Trophoblast cell (in vitro differentiated cells and primary cell): ENCODE measurements at regions not wholly inside any gene's neighbourhood (a gene's known extent, or its start where the extent isn't known, plus 50 kb on each side); places are given as distances from the start of the nearest gene placed in this dataset.
"Not testable (repeated sequence)": the region's sequence is repeated elsewhere in the genome, so short reads cannot be mapped to it uniquely, and the experiment has no call there.

Source experiments
- DNase-seq, 2 donors: peaks; one replicate each; pipeline ENCODE4 v3.0.0-alpha.2; 2016
- H2AFZ ChIP-seq: 2 replicates; pipeline ENCODE4 v1.6.1; 2013; ENCODE audit warnings: low read length, moderate library complexity, mild to moderate bottlenecking; ENCODE audit not compliant: insufficient read depth, poor library complexity
- H2AK5ac ChIP-seq: 2 replicates; pipeline ENCODE4 v1.6.1; 2013; ENCODE audit warnings: mild to moderate bottlenecking, low read length
- H2BK120ac ChIP-seq: 2 replicates; pipeline ENCODE4 v1.6.1; 2013; ENCODE audit warnings: low read length, mild to moderate bottlenecking, moderate library complexity; ENCODE audit not compliant: insufficient read depth, poor library complexity
- H2BK12ac ChIP-seq: 2 replicates; pipeline ENCODE4 v1.6.1; 2013; ENCODE audit warnings: mild to moderate bottlenecking, low read length, moderate library complexity
- H2BK5ac ChIP-seq: 2 replicates; pipeline ENCODE4 v1.6.1; 2013; ENCODE audit warnings: low read length, low read depth, moderate library complexity, mild to moderate bottlenecking; ENCODE audit not compliant: poor library complexity
- H3K14ac ChIP-seq: 2 replicates; pipeline ENCODE4 v1.6.1; 2013; ENCODE audit warnings: mild to moderate bottlenecking, low read length
- H3K18ac ChIP-seq: 2 replicates; pipeline ENCODE4 v1.6.1; 2013; ENCODE audit warnings: mild to moderate bottlenecking, low read length
- H3K23ac ChIP-seq: 2 replicates; pipeline ENCODE4 v1.6.1; 2013; ENCODE audit warnings: low read length
- H3K27ac ChIP-seq: 2 replicates; pipeline ENCODE4 v1.5.1; 2013; ENCODE audit warnings: low read depth, mild to moderate bottlenecking, inconsistent platforms, low read length, moderate library complexity
- H3K27me3 ChIP-seq: 2 replicates; pipeline ENCODE4 v1.6.1; 2013; ENCODE audit warnings: inconsistent platforms, mild to moderate bottlenecking, low read length, moderate library complexity; ENCODE audit not compliant: insufficient read depth
- H3K36me3 ChIP-seq, 2 experiments: 1 replicate in 1 of 2; 2 replicates in 1 of 2; pipeline ENCODE4 v1.6.1; 2013; ENCODE audit warnings: low read length in 2 of 2, mild to moderate bottlenecking in 2 of 2, moderate library complexity in 1 of 2; ENCODE audit not compliant: insufficient read depth in 2 of 2, control insufficient read depth in 1 of 2
- H3K4ac ChIP-seq: 2 replicates; pipeline ENCODE4 v1.6.1; 2013; ENCODE audit warnings: low read depth, mild to moderate bottlenecking, low read length, moderate library complexity
- H3K4me1 ChIP-seq, 2 experiments: 1 replicate in 1 of 2; 2 replicates in 1 of 2; pipeline ENCODE4 v1.6.1; 2013; ENCODE audit warnings: low read length in 2 of 2, mild to moderate bottlenecking in 2 of 2, moderate library complexity in 1 of 2; ENCODE audit not compliant: insufficient read depth in 2 of 2, control insufficient read depth in 1 of 2
- H3K4me2 ChIP-seq: 2 replicates; pipeline ENCODE4 v1.6.1; 2013; ENCODE audit warnings: inconsistent platforms, mild to moderate bottlenecking, low read length, moderate library complexity
- H3K4me3 ChIP-seq: 2 replicates; pipeline ENCODE4 v1.5.1; 2013; ENCODE audit warnings: mild to moderate bottlenecking, low read depth, low read length, inconsistent platforms
- H3K79me1 ChIP-seq: one replicate; pipeline ENCODE4 v1.6.1; 2013; ENCODE audit warnings: low read length
- H3K79me2 ChIP-seq: 2 replicates; pipeline ENCODE4 v1.6.1; 2013; ENCODE audit warnings: low read length, mild to moderate bottlenecking; ENCODE audit not compliant: control insufficient read depth, insufficient read depth, poor library complexity
- H3K9ac ChIP-seq: 2 replicates; pipeline ENCODE4 v1.6.1; 2013; ENCODE audit warnings: mild to moderate bottlenecking, low read length
- H3K9me3 ChIP-seq: 2 replicates; pipeline ENCODE4 v1.6.1; 2013; ENCODE audit warnings: low read depth, mild to moderate bottlenecking, control low read depth, inconsistent platforms, low read length; ENCODE audit not compliant: insufficient read depth
- H4K12ac ChIP-seq: 2 replicates; pipeline ENCODE4 v1.6.1; 2013; ENCODE audit warnings: low read depth, mild to moderate bottlenecking, low read length, moderate library complexity
- H4K8ac ChIP-seq: 2 replicates; pipeline ENCODE4 v1.6.1; 2013; ENCODE audit warnings: low read depth, mild to moderate bottlenecking, low read length, moderate library complexity
- H4K91ac ChIP-seq: one replicate; pipeline ENCODE4 v1.6.1; 2013; ENCODE audit warnings: low read depth, mild to moderate bottlenecking, low read length, moderate library complexity
- WGBS: extraction: QIAGEN DNeasy Blood & Tissue Kit; methylation state at CpG from one replicate; pipeline ENCODE4 v1.1.7; 2013; ENCODE audit warnings: missing lambda C conversion rate; ENCODE audit not compliant: insufficient read length, insufficient coverage; ENCODE audit errors: extremely low coverage; 5-methylcytosine and 5-hydroxymethylcytosine counted together

DNA sequence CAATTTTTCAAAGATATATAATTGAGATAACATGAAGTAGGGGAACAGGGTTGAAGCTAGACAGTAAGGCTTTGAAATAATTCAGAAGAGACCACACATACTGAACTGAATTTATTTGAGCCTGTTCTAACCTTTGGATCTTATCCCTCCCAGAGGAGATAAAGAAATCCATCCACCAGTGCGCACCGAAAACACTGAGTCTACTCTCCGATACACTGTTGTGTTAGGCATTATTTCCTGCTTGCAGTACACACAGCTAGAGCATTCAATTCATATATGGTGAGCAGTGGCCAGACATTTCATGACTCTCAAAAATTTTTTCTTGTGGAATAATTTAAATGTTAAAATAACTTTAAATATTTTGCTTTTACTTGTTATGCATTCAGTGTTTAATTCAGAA, 342.7 kb downstream of the GPD2 start:
- Histone ChIP-seq H3K14ac (no peak overlapping the region), H3K79me1 (no peaks in the 10 kb centered on the region), H3K9me3 (no peaks in the 10 kb centered on the region), H4K12ac (no peak overlapping the region), H2BK5ac (no peak overlapping the region), H3K9ac (no peak overlapping the region), H2AK5ac (no peak overlapping the region), H3K18ac (no peak overlapping the region), H3K4me1 (no peaks in the 10 kb centered on the region), H4K8ac (no peak overlapping the region), H3K23ac (no peak overlapping the region), H3K27ac (no peak overlapping the region), H2BK12ac (no peak overlapping the region), H3K4me3 (no peak overlapping the region), H3K4me2 (no peak overlapping the region), H3K36me3 (no peaks in the 10 kb centered on the region), H3K4ac (no peak overlapping the region), H3K27me3 (no peaks in the 10 kb centered on the region), H3K79me2 (no peaks in the 10 kb centered on the region), H2BK120ac (no peak overlapping the region), H2AFZ (no peak overlapping the region), H4K91ac (no peak overlapping the region)
- WGBS: no CpG with 5 or more reads among the region's 3 CpGs
- DNase-seq: no peak

DNA sequence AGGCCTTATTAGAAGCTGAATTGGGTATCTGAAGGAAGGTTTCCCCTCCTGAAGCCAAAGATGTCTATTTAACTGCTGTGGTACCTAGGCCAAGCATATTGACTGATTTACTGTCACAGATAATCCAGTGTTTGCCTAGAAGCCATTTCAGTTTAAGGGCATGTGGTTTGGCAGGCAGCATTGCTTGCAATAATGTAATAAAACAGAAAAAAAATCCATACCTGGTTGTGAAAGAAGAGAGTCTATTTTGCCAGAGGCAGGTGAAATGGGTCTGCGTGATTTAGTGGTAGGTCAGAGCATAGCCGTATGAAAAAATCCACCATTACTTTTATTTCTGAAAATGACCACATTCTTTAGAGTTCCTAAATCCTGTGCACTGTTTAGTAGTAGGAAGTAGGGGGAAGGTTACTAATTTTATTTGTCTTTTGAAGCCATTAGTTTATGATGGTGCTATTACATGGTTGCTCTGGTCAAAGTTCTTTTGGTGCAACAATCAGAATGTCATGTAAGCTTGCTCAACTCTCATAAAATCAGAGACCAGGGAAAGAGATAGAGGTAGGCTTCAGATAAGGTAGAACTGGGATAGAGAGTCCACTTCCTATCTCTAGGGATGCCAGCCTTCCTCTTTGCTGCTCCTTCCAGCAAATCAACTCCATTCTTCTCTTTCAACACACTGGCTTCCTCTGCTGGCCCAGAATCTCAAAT, 343.4 kb downstream of the GPD2 start:
- H3K79me2 ChIP-seq: no peaks in the 10 kb centered on the region
- H2BK12ac ChIP-seq: no peak overlapping the region
- no peak overlapping the region for H3K23ac ChIP-seq
- H3K4me3 ChIP-seq: no peak overlapping the region
- H4K12ac ChIP-seq: no peak overlapping the region
- no peaks in the 10 kb centered on the region for H3K27me3 ChIP-seq
- no peak overlapping the region for H2BK5ac ChIP-seq
- no peak overlapping the region for H3K4ac ChIP-seq
- no peak overlapping the region for H3K14ac ChIP-seq
- H3K4me1 ChIP-seq: no peaks in the 10 kb centered on the region
- WGBS: no CpG with 5 or more reads among the region's 2 CpGs
- H3K4me2 ChIP-seq: no peak overlapping the region
- no peak overlapping the region for H3K27ac ChIP-seq
- H3K79me1 ChIP-seq: no peaks in the 10 kb centered on the region
- no peak overlapping the region for H2BK120ac ChIP-seq
- no peak overlapping the region for H3K9ac ChIP-seq
- H3K36me3 ChIP-seq: no peaks in the 10 kb centered on the region
- H3K18ac ChIP-seq: no peak overlapping the region
- no peaks in the 10 kb centered on the region for H3K9me3 ChIP-seq
- H4K8ac ChIP-seq: no peak overlapping the region
- no peak overlapping the region for H2AK5ac ChIP-seq
- no peak overlapping the region for H4K91ac ChIP-seq
- H2AFZ ChIP-seq: no peak overlapping the region
- DNase-seq: no peak

DNA sequence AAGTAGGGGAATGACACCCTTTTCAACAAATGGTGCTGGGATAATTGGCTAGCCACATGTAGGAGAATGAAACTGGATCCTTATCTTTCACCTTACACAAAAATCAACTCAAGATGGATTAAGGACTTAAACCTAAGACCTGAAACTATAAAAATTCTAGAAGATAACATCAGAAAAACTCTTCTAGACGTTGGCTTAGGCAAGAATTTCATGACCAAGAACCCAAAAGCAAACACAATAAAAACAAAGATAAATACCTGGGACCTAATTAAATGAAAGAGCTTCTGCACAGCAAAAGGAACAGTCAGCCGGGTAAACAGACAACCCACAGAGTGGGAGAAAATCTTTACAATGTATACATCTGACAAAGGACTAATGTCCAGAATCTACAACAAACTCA, 345.5 kb downstream of the GPD2 start:
- not testable (repeated sequence) for H3K23ac ChIP-seq, H4K8ac ChIP-seq, H3K4me2 ChIP-seq, H2AK5ac ChIP-seq, H4K12ac ChIP-seq, H2BK12ac ChIP-seq, H4K91ac ChIP-seq, H3K27me3 ChIP-seq, H3K36me3 ChIP-seq, H3K4ac ChIP-seq, H3K9ac ChIP-seq, H3K79me1 ChIP-seq, DNase-seq, H3K14ac ChIP-seq, H2AFZ ChIP-seq, H2BK5ac ChIP-seq, H3K9me3 ChIP-seq, H3K18ac ChIP-seq, H3K27ac ChIP-seq, H3K4me3 ChIP-seq, H2BK120ac ChIP-seq, H3K4me1 ChIP-seq, H3K79me2 ChIP-seq
- no CpG with 5 or more reads among the region's 2 CpGs for WGBS

DNA sequence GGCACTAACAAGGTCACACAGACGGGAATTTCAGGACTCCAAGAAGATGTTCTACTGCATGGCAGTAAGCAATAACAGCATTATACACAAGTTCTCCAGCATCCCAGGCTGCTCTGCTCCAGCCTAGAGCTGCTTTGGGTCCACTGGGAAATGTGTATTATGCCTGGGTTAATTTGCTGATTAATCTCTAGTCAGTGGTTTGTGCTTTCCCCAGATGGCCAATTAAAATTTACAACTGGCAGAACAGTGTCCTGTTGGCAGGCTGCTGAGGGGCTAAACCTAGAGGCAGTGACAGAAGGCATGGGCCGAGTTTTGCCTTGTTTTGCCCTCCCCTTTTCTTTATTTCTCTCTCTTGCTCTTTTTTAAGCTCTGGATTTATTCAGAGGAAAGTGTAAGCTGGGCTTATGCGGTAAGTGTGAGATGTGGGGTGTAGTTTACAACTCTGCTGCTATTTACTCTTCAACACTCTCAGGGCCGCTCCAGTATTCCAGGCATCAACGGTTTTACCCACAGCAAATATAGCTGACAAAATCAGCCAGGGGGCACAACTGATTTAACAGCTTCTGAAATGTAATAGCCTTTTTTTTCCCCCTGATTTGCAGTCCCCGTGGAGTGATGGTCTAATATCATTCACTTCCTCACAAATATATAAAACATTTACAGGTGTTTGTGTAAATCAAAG, 348.0 kb downstream of the GPD2 start:
- no peak overlapping the region for H3K4me3 ChIP-seq
- H3K79me1 ChIP-seq: no peaks in the 10 kb centered on the region
- H2BK5ac ChIP-seq: no peak overlapping the region
- no peak overlapping the region for H3K27ac ChIP-seq
- H3K23ac ChIP-seq: no peak overlapping the region
- H3K4ac ChIP-seq: no peak overlapping the region
- H3K36me3 ChIP-seq: no peaks in the 10 kb centered on the region
- no peak overlapping the region for H2BK12ac ChIP-seq
- H4K91ac ChIP-seq: no peak overlapping the region
- H3K9me3 ChIP-seq: no peaks in the 10 kb centered on the region
- no peak overlapping the region for H2BK120ac ChIP-seq
- no peaks in the 10 kb centered on the region for H3K27me3 ChIP-seq
- no peak overlapping the region for H3K18ac ChIP-seq
- no peak overlapping the region for H4K8ac ChIP-seq
- H4K12ac ChIP-seq: no peak overlapping the region
- H3K79me2 ChIP-seq: no peaks in the 10 kb centered on the region
- H3K4me1 ChIP-seq: no peaks in the 10 kb centered on the region
- no peak overlapping the region for H3K4me2 ChIP-seq
- WGBS: no CpG with 5 or more reads among the region's 6 CpGs
- H2AK5ac ChIP-seq: no peak overlapping the region
- no peak for DNase-seq
- no peak overlapping the region for H2AFZ ChIP-seq
- H3K14ac ChIP-seq: no peak overlapping the region
- H3K9ac ChIP-seq: no peak overlapping the region
